Fibroblast of skin of back (primary cell): ENCODE measurements at regions not wholly inside any gene's neighbourhood (a gene's known extent, or its start where the extent isn't known, plus 50 kb on each side); places are given as distances from the start of the nearest gene placed in this dataset.
"Not testable (repeated sequence)": the region's sequence is repeated elsewhere in the genome, so short reads cannot be mapped to it uniquely, and the experiment has no call there.

ENCODE experiments used
- DNase-seq: peaks from one replicate; pipeline ENCODE4 v3.0.0-alpha.2; 2013

GRCh38 chr4:163077680-163078079 lies 89.0 kb downstream of the NAF1 start:
- no peak for DNase-seq

- peak; percentile 29 for DNase-seq
These were observed 94.5 kb downstream of the NAF1 start for GRCh38 chr4:163072222-163072621.

- peak; percentile 40 for DNase-seq
These were observed 95.4 kb downstream of the NAF1 start for GRCh38 chr4:163071308-163071707.

- DNase-seq = peak; percentile 37
These were observed 96.7 kb downstream of the NAF1 start for GRCh38 chr4:163070023-163070422.

- peak; percentile 51 for DNase-seq
These were observed 102.8 kb downstream of the NAF1 start for GRCh38 chr4:163063891-163064290.

- DNase-seq = peak; percentile 23
These were observed 118.2 kb downstream of the NAF1 start for GRCh38 chr4:163048447-163048846.

- DNase-seq = no peak
These were observed 124.4 kb downstream of the NAF1 start for GRCh38 chr4:163042306-163042705.

- DNase-seq = no peak
These were observed 149.6 kb downstream of the NAF1 start for GRCh38 chr4:163017135-163017534.

GRCh38 chr4:163012816-163013215 lies 153.9 kb downstream of the NAF1 start:
- DNase-seq = no peak

GRCh38 chr4:163003979-163004378 lies 162.7 kb downstream of the NAF1 start:
- no peak for DNase-seq

GRCh38 chr4:162988530-162988929 lies 178.2 kb downstream of the NAF1 start:
- DNase-seq = no peak

GRCh38 chr4:162985131-162985530 lies 181.6 kb downstream of the NAF1 start:
- no peak for DNase-seq

GRCh38 chr4:162984621-162985020 lies 182.1 kb downstream of the NAF1 start:
- no peak for DNase-seq

- DNase-seq = no peak
These were observed 184.9 kb downstream of the NAF1 start for GRCh38 chr4:162981823-162982222.

GRCh38 chr4:162978398-162978797 lies 188.3 kb downstream of the NAF1 start:
- DNase-seq = no peak

- DNase-seq = no peak
These were observed 188.9 kb downstream of the NAF1 start for GRCh38 chr4:162977788-162978187.

- no peak for DNase-seq
These were observed 193.9 kb downstream of the NAF1 start for GRCh38 chr4:162972661-162973330.

- no peak for DNase-seq
These were observed 197.5 kb downstream of the NAF1 start for GRCh38 chr4:162969194-162969593.

GRCh38 chr4:162965978-162966377 lies 200.7 kb downstream of the NAF1 start:
- not testable (repeated sequence) for DNase-seq

GRCh38 chr4:162959046-162959445 lies 207.6 kb downstream of the NAF1 start:
- DNase-seq = no peak

GRCh38 chr4:162957521-162958143 lies 209.1 kb downstream of the NAF1 start:
- no peak for DNase-seq

- no peak for DNase-seq
These were observed 211.7 kb downstream of the NAF1 start for GRCh38 chr4:162954976-162955375.

GRCh38 chr4:162952232-162952631 lies 214.5 kb downstream of the NAF1 start:
- DNase-seq = no peak

- no peak for DNase-seq
These were observed 221.0 kb downstream of the NAF1 start for GRCh38 chr4:162945713-162946112.

- no peak for DNase-seq
These were observed 223.4 kb downstream of the NAF1 start for GRCh38 chr4:162943263-162943662.
